A549 (cell line): ENCODE measurements at regions not wholly inside any gene's neighbourhood (a gene's known extent, or its start where the extent isn't known, plus 50 kb on each side); places are given as distances from the start of the nearest gene placed in this dataset.

Experiments
- ATAC-seq, 2 experiments: fragments of 200-7000 bp in 1 of 2; fragments of >200 bp in 1 of 2; cut with Nextera tagmentation in 1 of 2; cut with Tn5 transposase in 1 of 2; 3 replicates each; pipeline versions ENCODE4 v1.8.0 to v1.9.1; 2018 to 2020; ENCODE audit warnings: mild to moderate bottlenecking in 1 of 2, moderate library complexity in 1 of 2
- CTCF ChIA-PET: fragments of 300-600 bp; sonication (Branson Sonifier 250); formaldehyde crosslinking; extraction: SDS; loops from one replicate; lab custom pipeline; 2021; ENCODE audit warnings: antibody characterized with exemption, inconsistent platforms; lab: Yijun Ruan, JAX
- POLR2A ChIA-PET: fragments of 350-600 bp; formaldehyde crosslinking; extraction: SDS; loops from one replicate; lab custom pipeline; 2021; ENCODE audit warnings: antibody characterized with exemption, inconsistent platforms; lab: Yijun Ruan, JAX
- DNase-seq, 2 experiments: peaks; one replicate each; pipeline versions ENCODE4 v3.0.0 to v3.0.0-alpha.2; 2011 to 2016; ENCODE audit warnings: low read depth in 1 of 2, low spot score in 1 of 2
- FAIRE-seq: peaks from 2 replicates; lab custom pipeline; 2011; peaks lifted over from hg19 to GRCh38; lab: Jason Lieb, UNC
- H3K27ac ChIP-seq, 2 experiments: fragments of >200 bp; sonication (Bioruptor Twin); formaldehyde crosslinking; 3 replicates each; pipeline ENCODE4 v1.5.1; 2016 to 2017
- H3K4me1 ChIP-seq: fragments of >200 bp; sonication (Bioruptor Twin); formaldehyde crosslinking; 3 replicates; pipeline ENCODE4 v1.6.1; 2016
- H3K4me2 ChIP-seq: fragments of >200 bp; sonication (Bioruptor Twin); formaldehyde crosslinking; 3 replicates; pipeline ENCODE4 v1.6.1; 2016
- H3K4me3 ChIP-seq: fragments of >200 bp; sonication (Bioruptor Twin); formaldehyde crosslinking; 3 replicates; pipeline ENCODE4 v1.5.1; 2016
- H3K9me3 ChIP-seq: fragments of >200 bp; sonication (Bioruptor Twin); formaldehyde crosslinking; 3 replicates; pipeline ENCODE4 v1.6.1; 2016
- CBX2 ChIP-seq: fragments of 200-600 bp; sonication (generic); IDR thresholded peaks from 2 replicates; pipeline ENCODE4 v1.6.1; 2016; ENCODE audit warnings: low read depth, mild to moderate bottlenecking, borderline replicate concordance
- CBX8 ChIP-seq: fragments of 200-600 bp; sonication (generic); IDR thresholded peaks from 2 replicates; pipeline ENCODE4 v1.6.1; 2016
- CTCF ChIP-seq: fragments of >200 bp; sonication (Bioruptor Twin); formaldehyde crosslinking; IDR thresholded peaks from 3 replicates; pipeline ENCODE4 v1.5.1; 2016
- E2F6 ChIP-seq: IDR thresholded peaks from 2 replicates; pipeline ENCODE4 v1.6.1; 2012; ENCODE audit warnings: low read depth, borderline replicate concordance
- ELK1 ChIP-seq: fragments of 150-350 bp; IDR thresholded peaks from 2 replicates; pipeline ENCODE4 v1.6.1; 2014; ENCODE audit warnings: low read depth, mild to moderate bottlenecking, low read length
- EP300 ChIP-seq, 2 experiments: fragments of >200 bp; sonication (Bioruptor Twin); formaldehyde crosslinking; IDR thresholded peaks; 2 replicates in 1 of 2; 3 replicates in 1 of 2; pipeline ENCODE4 v1.6.1; 2016 to 2017
- ESRRA ChIP-seq: fragments of 150-350 bp; IDR thresholded peaks from 2 replicates; pipeline ENCODE4 v1.6.1; 2014; ENCODE audit warnings: mild to moderate bottlenecking, low read length, borderline replicate concordance
- FOSB ChIP-seq: fragments of 250-450 bp; sonication (Bioruptor Pico); IDR thresholded peaks from 2 replicates; pipeline ENCODE4 v1.5.0; 2020; ENCODE audit warnings: mild to moderate bottlenecking, moderate library complexity
- FOSL2 ChIP-seq, 2 experiments: fragments of 450-650 bp in 1 of 2; fragments of >200 bp in 1 of 2; sonication (Bioruptor Twin) in 1 of 2; formaldehyde crosslinking; IDR thresholded peaks; 2 replicates each; pipeline versions ENCODE4 v1.5.0 to v1.6.1; 2016 to 2020; ENCODE audit warnings: mild to moderate bottlenecking in 1 of 2, moderate library complexity in 1 of 2
- HDAC2 ChIP-seq: fragments of 200-600 bp; sonication (generic); IDR thresholded peaks from 2 replicates; pipeline ENCODE4 v1.6.1; 2016
- HES2 ChIP-seq: fragments of >200 bp; sonication (Bioruptor Twin); formaldehyde crosslinking; IDR thresholded peaks from 2 replicates; pipeline ENCODE4 v1.6.1; 2016
- HMGXB4 ChIP-seq: fragments of 250-450 bp; sonication (Bioruptor Pico); IDR thresholded peaks from 2 replicates; pipeline ENCODE4 v1.5.0; 2021; ENCODE audit warnings: mild to moderate bottlenecking, moderate library complexity, borderline replicate concordance
- HOXB13 ChIP-seq: fragments of 250-450 bp; sonication (Bioruptor Pico); IDR thresholded peaks from 2 replicates; pipeline ENCODE4 v1.5.0; 2020; ENCODE audit warnings: low read depth, mild to moderate bottlenecking, moderate library complexity
- HOXB5 ChIP-seq: fragments of 250-450 bp; sonication (Bioruptor Pico); IDR thresholded peaks from 2 replicates; pipeline ENCODE4 v1.5.0; 2020; ENCODE audit warnings: mild to moderate bottlenecking, moderate library complexity
- JUNB ChIP-seq: fragments of >200 bp; sonication (Bioruptor Twin); formaldehyde crosslinking; IDR thresholded peaks from 2 replicates; pipeline ENCODE4 v1.6.1; 2016
- MAFK ChIP-seq: fragments of 450-650 bp; IDR thresholded peaks from 2 replicates; pipeline ENCODE4 v1.6.1; 2014; ENCODE audit not compliant: partially characterized antibody
- MYC ChIP-seq: IDR thresholded peaks from 2 replicates; pipeline ENCODE4 v1.6.1; 2012; ENCODE audit warnings: mild to moderate bottlenecking, inconsistent platforms, low read length, improper control_type of control experiment, borderline replicate concordance
- NR3C1 ChIP-seq: fragments of >200 bp; sonication (Bioruptor Twin); formaldehyde crosslinking; IDR thresholded peaks from 3 replicates; pipeline ENCODE4 v1.6.1; 2017
- PBX3 ChIP-seq: IDR thresholded peaks from 2 replicates; pipeline ENCODE4 v1.6.1; 2012
- POLR2A ChIP-seq: IDR thresholded peaks from 2 replicates; pipeline ENCODE4 v1.6.1; 2012; ENCODE audit warnings: mild to moderate bottlenecking, low read length
- POLR2AphosphoS2 ChIP-seq: conservative IDR thresholded peaks from 2 replicates; pipeline ENCODE4 v1.6.1; 2012; ENCODE audit warnings: low read length, improper control_type of control experiment, inconsistent platforms
- RARB ChIP-seq: fragments of 250-450 bp; sonication (Bioruptor Pico); IDR thresholded peaks from 2 replicates; pipeline ENCODE4 v1.8.0; 2021; ENCODE audit warnings: mild to moderate bottlenecking, moderate library complexity
- SMC3 ChIP-seq: fragments of >200 bp; sonication (Bioruptor Twin); formaldehyde crosslinking; IDR thresholded peaks from 3 replicates; pipeline ENCODE4 v1.6.1; 2018; ENCODE audit warnings: inconsistent platforms
- SREBF2 ChIP-seq: fragments of 450-650 bp; IDR thresholded peaks from 2 replicates; pipeline ENCODE4 v1.6.1; 2014; ENCODE audit warnings: mild to moderate bottlenecking, moderate library complexity
- TFCP2L1 ChIP-seq: fragments of 250-450 bp; sonication (Bioruptor Pico); IDR thresholded peaks from 2 replicates; pipeline ENCODE4 v1.5.0; 2021; ENCODE audit warnings: mild to moderate bottlenecking
- TP53 ChIP-seq: fragments of 250-450 bp; sonication (Bioruptor Pico); IDR thresholded peaks from 2 replicates; pipeline ENCODE4 v1.5.0; 2021; ENCODE audit warnings: mild to moderate bottlenecking, moderate library complexity
- USF2 ChIP-seq: fragments of 450-650 bp; IDR thresholded peaks from 2 replicates; pipeline ENCODE4 v1.6.1; 2014; ENCODE audit warnings: antibody characterized with exemption
- ZC3H11A ChIP-seq: fragments of 450-650 bp; IDR thresholded peaks from 2 replicates; pipeline ENCODE4 v1.6.1; 2014; ENCODE audit warnings: antibody characterized with exemption, mild to moderate bottlenecking
- ZSCAN20 ChIP-seq: fragments of 250-450 bp; sonication (Bioruptor Pico); IDR thresholded peaks from 2 replicates; pipeline ENCODE4 v1.8.0; 2022; ENCODE audit warnings: mild to moderate bottlenecking, moderate library complexity
- WGBS: methylation state at CpG from one replicate; pipeline ENCODE4 v1.1.6; 2017; ENCODE audit errors: missing lambda C conversion rate; 5-methylcytosine and 5-hydroxymethylcytosine counted together

GRCh38 chr4:158384414-158384813 lies 137.3 kb upstream of the RXFP1 start:
- H3K4me2 ChIP-seq = no peak overlapping the region
- no peak overlapping the region for H3K27ac ChIP-seq
- ATAC-seq = no peak
- H3K9me3 ChIP-seq = no peaks in the 10 kb centered on the region
- no peaks in the 10 kb centered on the region for H3K4me1 ChIP-seq
- 100% methylated on average over 1 of the region's 1 CpG for WGBS
- CTCF ChIA-PET = no interaction called here
- no peak for DNase-seq
- POLR2A ChIA-PET = no interaction called here
- no peak overlapping the region for H3K4me3 ChIP-seq
- FAIRE-seq = no peak
- no peak for TF ChIP-seq HOXB13 (CRISPR knock-in tag)
- no peak for TF ChIP-seq FOSL2 (IDR thresholded peaks at IDR 0.05)
- no peak for TF ChIP-seq FOSL2 (CRISPR knock-in tag; IDR thresholded peaks at IDR 0.05)
- TF ChIP-seq TFCP2L1 (CRISPR knock-in tag) = no peak
- TF ChIP-seq SMC3 = no peak
- no peak for TF ChIP-seq TP53 (CRISPR knock-in tag)
- TF ChIP-seq CBX8 = no peak
- no peak for TF ChIP-seq RARB
- TF ChIP-seq PBX3 = no peak
- no peak for TF ChIP-seq CTCF

GRCh38 chr4:158395343-158395742 lies 126.3 kb upstream of the RXFP1 start:
- CTCF ChIA-PET = no interaction called here
- Histone ChIP-seq H3K4me3 (no peak overlapping the region), H3K4me2 (no peak overlapping the region), H3K27ac (no peak overlapping the region), H3K4me1 (no peaks in the 10 kb centered on the region), H3K9me3 (no peaks in the 10 kb centered on the region)
- DNase-seq (no peak), FAIRE-seq (no peak), ATAC-seq (no peak)
- TF ChIP-seq JUNB = no peak
- no peak for TF ChIP-seq HES2
- peak; percentile 9 for TF ChIP-seq MAFK
- no peak for TF ChIP-seq POLR2AphosphoS2
- WGBS = 30% methylated on average over 3 of the region's 3 CpGs
- POLR2A ChIA-PET = no interaction called here

- FAIRE-seq (no peak), ATAC-seq (no peak), DNase-seq (no peak)
- 45% methylated on average over 2 of the region's 2 CpGs for WGBS
- Histone ChIP-seq H3K4me1 (no peaks in the 10 kb centered on the region), H3K4me2 (no peak overlapping the region), H3K9me3 (no peaks in the 10 kb centered on the region), H3K27ac (no peak overlapping the region), H3K4me3 (no peak overlapping the region)
- POLR2A ChIA-PET = no interaction called here
- CTCF ChIA-PET = no interaction called here
- TF ChIP-seq HES2 (no peak), POLR2A (no peak), E2F6 (no peak), SREBF2 (no peak), NR3C1 (no peak), FOSB (CRISPR knock-in tag) (no peak), USF2 (no peak), ESRRA (no peak), JUNB (no peak), HDAC2 (no peak), MYC (no peak), EP300 (IDR thresholded peaks at IDR 0.05) (no peak), HOXB5 (CRISPR knock-in tag) (no peak), HMGXB4 (CRISPR knock-in tag) (no peak), TFCP2L1 (CRISPR knock-in tag) (no peak), ELK1 (no peak), POLR2AphosphoS2 (no peak), ZSCAN20 (CRISPR knock-in tag) (no peak), ZC3H11A (no peak), CBX2 (no peak)
- TF ChIP-seq, all 56 proteins: peak for 0
Measured at GRCh38 chr4:158395889-158396288, 125.8 kb upstream of the RXFP1 start.
